Natural killer cell (primary cell): ENCODE measurements at regions not wholly inside any gene's neighbourhood (a gene's known extent, or its start where the extent isn't known, plus 50 kb on each side); places are given as distances from the start of the nearest gene placed in this dataset.
A peak's percentile ranks its signal among the peaks of the same experiment; 100 is the strongest.
"Not testable (repeated sequence)": the region's sequence is repeated elsewhere in the genome, so short reads cannot be mapped to it uniquely, and the experiment has no call there.

Experiments used
- ATAC-seq, 3 donors: fragments of 150-1000 bp in 2 of 3; fragments of 200-7000 bp in 1 of 3; cut with Tn5 transposase; 1 replicate in 1 of 3; 2 replicates in 2 of 3; pipeline ENCODE4 v1.10.0; 2021; ENCODE audit warnings: mild to moderate bottlenecking in 2 of 3, moderate library complexity in 2 of 3
- DNase-seq, 2 donors: peaks; one replicate each; pipeline versions ENCODE4 v3.0.0 to v3.0.0-alpha.2; 2013 to 2021; ENCODE audit warnings: mixed read lengths in 1 of 2
- H3K27ac ChIP-seq: one replicate; pipeline ENCODE4 v1.5.1; 2013; ENCODE audit warnings: mild to moderate bottlenecking, low read length
- H3K27me3 ChIP-seq: one replicate; pipeline ENCODE4 v1.6.1; 2013; ENCODE audit warnings: low read length; ENCODE audit not compliant: control insufficient read depth, insufficient read depth
- H3K36me3 ChIP-seq: one replicate; pipeline ENCODE4 v1.6.1; 2013; ENCODE audit warnings: low read length; ENCODE audit not compliant: control insufficient read depth, insufficient read depth
- H3K4me1 ChIP-seq: one replicate; pipeline ENCODE4 v1.6.1; 2013; ENCODE audit warnings: low read length; ENCODE audit not compliant: control insufficient read depth, insufficient read depth
- H3K4me3 ChIP-seq: one replicate; pipeline ENCODE4 v1.5.1; 2013; ENCODE audit warnings: low read length
- H3K9me3 ChIP-seq: one replicate; pipeline ENCODE4 v1.6.1; 2013; ENCODE audit warnings: low read length; ENCODE audit not compliant: control insufficient read depth, insufficient read depth
- H3K27ac Mint-ChIP-seq, 2 donors: one replicate each; pipeline ENCODE4 v1.8.0; 2022; ENCODE audit warnings: mild to moderate bottlenecking in 2 of 2, mixed read lengths in 2 of 2, moderate library complexity in 1 of 2
- H3K27me3 Mint-ChIP-seq, 2 donors: one replicate each; pipeline ENCODE4 v1.8.0; 2022; ENCODE audit warnings: low read depth in 2 of 2, mixed read lengths in 2 of 2
- H3K36me3 Mint-ChIP-seq: one replicate; pipeline ENCODE4 v1.8.0; 2022; ENCODE audit warnings: mixed read lengths
- H3K4me1 Mint-ChIP-seq, 2 donors: one replicate each; pipeline ENCODE4 v1.8.0; 2022; ENCODE audit warnings: mixed read lengths in 2 of 2
- H3K4me3 Mint-ChIP-seq: one replicate; pipeline ENCODE4 v1.8.0; 2022; ENCODE audit warnings: mild to moderate bottlenecking, moderate library complexity, mixed read lengths
- H3K9me3 Mint-ChIP-seq, 2 donors: one replicate each; pipeline ENCODE4 v1.8.0; 2022; ENCODE audit warnings: mixed read lengths in 2 of 2
- WGBS: methylation state at CpG from one replicate; pipeline ENCODE4 v1.1.7; 2013; ENCODE audit warnings: missing lambda C conversion rate; ENCODE audit not compliant: insufficient coverage; 5-methylcytosine and 5-hydroxymethylcytosine counted together
- intact Hi-C: fragments of 100-400 bp; cut with micrococcal nuclease; formaldehyde crosslinking; loops from one replicate; pipeline ENCODE4 v1.14.2; 2022
- TF ChIP-seq, protein P1 (sequence below): fragments of 200-600 bp; IDR thresholded peaks from one replicate; pipeline ENCODE4 v1.8.0; 2022; ENCODE audit warnings: antibody characterized with exemption

DNA sequence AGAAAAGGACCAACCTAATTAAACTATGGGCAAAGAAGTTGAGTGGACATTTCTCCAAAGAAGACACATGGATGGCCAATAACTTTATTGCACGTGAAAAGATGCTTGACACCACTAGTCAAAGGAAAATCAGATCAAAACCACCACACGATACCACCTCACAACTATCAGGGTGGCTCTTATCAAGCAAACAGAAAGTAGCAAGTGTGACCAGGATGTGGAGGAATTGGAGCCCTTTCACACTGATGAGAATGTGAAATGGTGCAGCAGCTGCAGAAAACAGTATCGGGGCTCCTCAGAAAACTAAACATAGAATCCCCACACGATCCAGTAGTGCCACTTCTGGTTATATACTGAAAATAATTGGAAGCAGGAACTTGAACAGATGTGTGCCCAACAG is 72.2 kb upstream of the ALKAL2 start:
- DNase-seq (no peak), ATAC-seq (peak; percentile 40 to 90 (median 64))
- H3K27me3 Mint-ChIP-seq: peaks cover 9 to 13% of the 10 kb centered on the region in 2 donors
- H3K4me3 ChIP-seq: no peak overlapping the region
- intact Hi-C loops: no loop called here
- H3K27ac Mint-ChIP-seq: peak overlapping the region in 1 of 2 donors; percentile 13
- no peaks in the 10 kb centered on the region for H3K36me3 Mint-ChIP-seq
- no peak overlapping the region for H3K27ac ChIP-seq
- no peaks in the 10 kb centered on the region for H3K9me3 ChIP-seq
- no peaks in the 10 kb centered on the region for H3K27me3 ChIP-seq
- whole genome bisulfite sequencing: 39% methylated on average over 3 of the region's 4 CpGs
- peaks cover 9 to 16% of the 10 kb centered on the region in 2 donors for H3K4me1 Mint-ChIP-seq
- H3K9me3 Mint-ChIP-seq: no peaks in the 10 kb centered on the region
- H3K4me1 ChIP-seq: no peaks in the 10 kb centered on the region
- TF ChIP-seq, protein P1, sequence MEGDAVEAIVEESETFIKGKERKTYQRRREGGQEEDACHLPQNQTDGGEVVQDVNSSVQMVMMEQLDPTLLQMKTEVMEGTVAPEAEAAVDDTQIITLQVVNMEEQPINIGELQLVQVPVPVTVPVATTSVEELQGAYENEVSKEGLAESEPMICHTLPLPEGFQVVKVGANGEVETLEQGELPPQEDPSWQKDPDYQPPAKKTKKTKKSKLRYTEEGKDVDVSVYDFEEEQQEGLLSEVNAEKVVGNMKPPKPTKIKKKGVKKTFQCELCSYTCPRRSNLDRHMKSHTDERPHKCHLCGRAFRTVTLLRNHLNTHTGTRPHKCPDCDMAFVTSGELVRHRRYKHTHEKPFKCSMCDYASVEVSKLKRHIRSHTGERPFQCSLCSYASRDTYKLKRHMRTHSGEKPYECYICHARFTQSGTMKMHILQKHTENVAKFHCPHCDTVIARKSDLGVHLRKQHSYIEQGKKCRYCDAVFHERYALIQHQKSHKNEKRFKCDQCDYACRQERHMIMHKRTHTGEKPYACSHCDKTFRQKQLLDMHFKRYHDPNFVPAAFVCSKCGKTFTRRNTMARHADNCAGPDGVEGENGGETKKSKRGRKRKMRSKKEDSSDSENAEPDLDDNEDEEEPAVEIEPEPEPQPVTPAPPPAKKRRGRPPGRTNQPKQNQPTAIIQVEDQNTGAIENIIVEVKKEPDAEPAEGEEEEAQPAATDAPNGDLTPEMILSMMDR: no peak
- H3K4me3 Mint-ChIP-seq: peak overlapping the region; percentile 46
- no peaks in the 10 kb centered on the region for H3K36me3 ChIP-seq

DNA sequence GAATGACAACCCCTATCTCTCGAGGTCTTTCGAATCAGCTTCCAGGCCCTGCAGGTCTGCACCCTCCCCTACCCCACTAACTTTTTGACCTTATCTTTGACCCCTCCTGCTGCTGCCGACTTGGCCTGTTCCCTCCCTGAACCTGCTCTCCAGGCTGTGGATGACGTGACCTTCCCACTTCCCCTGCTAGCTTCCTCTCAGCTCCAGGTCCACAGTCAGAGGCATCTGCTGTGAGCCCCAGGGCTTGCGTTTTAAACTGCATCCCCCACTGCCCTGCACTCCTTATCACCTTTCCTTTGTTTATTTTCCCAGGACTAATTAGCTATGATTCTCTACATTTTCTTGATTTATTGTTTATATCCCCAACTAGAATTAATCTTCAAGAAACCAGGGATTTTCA is 71.2 kb upstream of the ALKAL2 start:
- DNase-seq: no peak
- WGBS: 58% methylated on average over 5 of the region's 5 CpGs
- Mint-ChIP-seq H3K27ac (no peak overlapping the region), H3K36me3 (no peaks in the 10 kb centered on the region), H3K4me1 (peaks cover 9 to 14% of the 10 kb centered on the region in 2 donors), H3K9me3 (no peaks in the 10 kb centered on the region), H3K4me3 (no peak overlapping the region), H3K27me3 (peaks cover 8 to 14% of the 10 kb centered on the region in 2 donors)
- Histone ChIP-seq H3K4me3 (no peak overlapping the region), H3K4me1 (no peaks in the 10 kb centered on the region), H3K36me3 (no peaks in the 10 kb centered on the region), H3K27ac (no peak overlapping the region), H3K27me3 (no peaks in the 10 kb centered on the region), H3K9me3 (no peaks in the 10 kb centered on the region)
- intact Hi-C loops: no loop called here
- TF ChIP-seq, protein P1: no peak
- no peak for ATAC-seq

DNA sequence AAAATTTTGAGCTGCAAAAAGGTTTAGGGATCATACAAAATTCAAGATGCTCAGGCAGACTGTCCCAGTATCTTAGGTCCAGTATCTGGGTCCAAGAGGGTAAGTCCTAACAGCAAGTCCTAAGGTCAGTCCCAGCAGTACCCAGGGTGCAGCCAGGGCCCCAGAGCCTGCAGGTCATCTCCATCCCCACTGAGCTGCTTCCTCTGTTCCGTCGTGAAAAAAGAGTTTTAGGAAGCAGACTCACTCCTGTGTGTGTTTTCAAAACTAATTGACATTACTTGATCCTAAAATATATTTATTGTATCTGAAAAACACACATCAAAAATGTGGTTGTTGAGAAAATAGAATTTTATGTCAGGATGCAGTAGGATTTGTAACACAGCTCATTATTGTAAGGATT is 69.9 kb upstream of the ALKAL2 start:
- intact Hi-C loops: no loop called here
- H3K9me3 Mint-ChIP-seq: no peaks in the 10 kb centered on the region
- no peaks in the 10 kb centered on the region for H3K36me3 Mint-ChIP-seq
- H3K27me3 Mint-ChIP-seq: peaks cover 0 to 10% of the 10 kb centered on the region in 2 donors
- WGBS: 73% methylated on average over 2 of the region's 2 CpGs
- no peak for ATAC-seq
- H3K27ac Mint-ChIP-seq: no peak overlapping the region
- Histone ChIP-seq H3K36me3 (no peaks in the 10 kb centered on the region), H3K27me3 (no peaks in the 10 kb centered on the region), H3K27ac (no peak overlapping the region), H3K9me3 (no peaks in the 10 kb centered on the region), H3K4me1 (no peaks in the 10 kb centered on the region), H3K4me3 (no peak overlapping the region)
- no peak overlapping the region for H3K4me3 Mint-ChIP-seq
- no peak for DNase-seq
- TF ChIP-seq, protein P1: no peak
- H3K4me1 Mint-ChIP-seq: peaks cover 9 to 10% of the 10 kb centered on the region in 2 donors

- H3K27me3 ChIP-seq, H3K27ac ChIP-seq, H3K36me3 ChIP-seq, H3K36me3 Mint-ChIP-seq, H3K4me3 ChIP-seq, DNase-seq, intact Hi-C loops, H3K4me1 Mint-ChIP-seq, H3K27ac Mint-ChIP-seq, ATAC-seq, H3K4me1 ChIP-seq, H3K4me3 Mint-ChIP-seq, H3K9me3 ChIP-seq, H3K9me3 Mint-ChIP-seq: not testable (repeated sequence)
- WGBS: 89% methylated on average over 19 of the region's 21 CpGs
- H3K27me3 Mint-ChIP-seq: peaks cover 3 to 12% of the 10 kb centered on the region in 2 donors
Observed at GRCh38 chr2:356304-356703, 68.4 kb upstream of the ALKAL2 start.
